ENCODE measurements at regions not wholly inside any gene's neighbourhood (a gene's known extent, or its start where the extent isn't known, plus 50 kb on each side); places are given as distances from the start of the nearest gene placed in this dataset.

- TF ChIP-seq CTCF (IDR thresholded peaks at IDR 0.05) (no peak), POLR2AphosphoS5 (IDR thresholded peaks at IDR 0.05) (no peak), POLR2A (IDR thresholded peaks at IDR 0.05) (no peak), EP300 (IDR thresholded peaks at IDR 0.05; ENCODE audit: low read depth) (no peak)
Measured at GRCh38 chr1:95604771-95605170, 370.8 kb downstream of the RWDD3 start.
